ENCODE measurements at regions not wholly inside any gene's neighbourhood (a gene's known extent, or its start where the extent isn't known, plus 50 kb on each side); places are given as distances from the start of the nearest gene placed in this dataset.

DNA sequence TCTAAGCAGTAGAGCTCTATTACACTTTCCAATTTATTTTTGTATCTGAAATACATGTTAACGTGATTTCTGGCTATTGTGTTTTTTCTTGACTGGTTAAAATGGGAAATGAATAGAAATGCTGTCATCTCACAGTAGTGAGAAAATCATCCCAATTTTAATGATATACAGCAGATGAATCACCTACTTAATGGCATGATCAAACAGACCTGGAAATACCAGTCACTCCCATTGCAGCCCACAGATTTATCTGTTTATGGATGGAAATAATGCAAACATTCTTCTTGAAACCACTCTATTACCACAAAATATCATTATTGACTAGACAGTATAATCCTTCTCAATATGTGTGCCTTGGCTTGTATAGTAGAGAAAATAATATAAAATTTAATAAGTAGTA, 497.8 kb upstream of the ADAMTS5 start (continued):
- TF ChIP-seq TCF7 (CRISPR knock-in tag; IDR thresholded peaks at IDR 0.05; ENCODE audit: low read depth) (no peak), ZNF396 (CRISPR knock-in tag; IDR thresholded peaks at IDR 0.05; ENCODE audit: borderline replicate concordance) (no peak), PRRX2 (CRISPR knock-in tag; IDR thresholded peaks at IDR 0.05) (no peak), TEAD4 (CRISPR knock-in tag; IDR thresholded peaks at IDR 0.05) (no peak)

GRCh38 chr21:27462726-27463125, 495.8 kb upstream of the ADAMTS5 start:
- Mint-ChIP-seq H3K4me1 (peaks cover 2% of the 10 kb centered on the region; the same call in 1 of the 2 replicates), H3K27me3 (ENCODE audit: low read depth) (no peaks in the 10 kb centered on the region), H3K4me3 (no peak overlapping the region), H3K27ac (no peak overlapping the region), H3K36me3 (no peaks in the 10 kb centered on the region), H3K9me3 (no peaks in the 10 kb centered on the region)
- ChIA-PET POLR2A (no interaction called here), CTCF (interaction anchor here (1.6 kb wide), 1 partner anchor 12 kb away, joined by 3 read pairs; no protein-coding TSS in a partner anchor)
- DNase-seq (ENCODE audit: low spot score) (no peak), ATAC-seq (no peak)
- TF ChIP-seq CTCF (IDR thresholded peaks at IDR 0.05) (no peak), ZNF219 (CRISPR knock-in tag; IDR thresholded peaks at IDR 0.05; ENCODE audit: borderline replicate concordance) (no peak), TCF7 (CRISPR knock-in tag; IDR thresholded peaks at IDR 0.05; ENCODE audit: low read depth) (no peak), ZNF423 (CRISPR knock-in tag; IDR thresholded peaks at IDR 0.05) (no peak)
- TF ChIP-seq, protein P1, sequence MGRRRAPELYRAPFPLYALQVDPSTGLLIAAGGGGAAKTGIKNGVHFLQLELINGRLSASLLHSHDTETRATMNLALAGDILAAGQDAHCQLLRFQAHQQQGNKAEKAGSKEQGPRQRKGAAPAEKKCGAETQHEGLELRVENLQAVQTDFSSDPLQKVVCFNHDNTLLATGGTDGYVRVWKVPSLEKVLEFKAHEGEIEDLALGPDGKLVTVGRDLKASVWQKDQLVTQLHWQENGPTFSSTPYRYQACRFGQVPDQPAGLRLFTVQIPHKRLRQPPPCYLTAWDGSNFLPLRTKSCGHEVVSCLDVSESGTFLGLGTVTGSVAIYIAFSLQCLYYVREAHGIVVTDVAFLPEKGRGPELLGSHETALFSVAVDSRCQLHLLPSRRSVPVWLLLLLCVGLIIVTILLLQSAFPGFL (CRISPR knock-in tag; IDR thresholded peaks at IDR 0.05; ENCODE audit: borderline replicate concordance): no peak

- ATAC-seq (no peak), DNase-seq (ENCODE audit: low spot score) (no peak)
- Mint-ChIP-seq H3K36me3 (no peaks in the 10 kb centered on the region), H3K4me3 (no peak overlapping the region), H3K9me3 (no peaks in the 10 kb centered on the region; the same call in 1 of the 2 replicates), H3K4me1 (no peaks in the 10 kb centered on the region), H3K27me3 (ENCODE audit: low read depth) (no peaks in the 10 kb centered on the region), H3K27ac (no peak overlapping the region)
- ChIA-PET POLR2A (no interaction called here), CTCF (no interaction called here)
- no peak for TF ChIP-seq NFYB (CRISPR knock-in tag; conservative IDR thresholded peaks at IDR 0.05; ENCODE audit: low read depth)
- TF ChIP-seq RELA (CRISPR knock-in tag; IDR thresholded peaks at IDR 0.05; ENCODE audit: borderline replicate concordance): no peak
- TF ChIP-seq ZNF671 (CRISPR knock-in tag; IDR thresholded peaks at IDR 0.05): no peak
- no peak for TF ChIP-seq HMGA2 (CRISPR knock-in tag; IDR thresholded peaks at IDR 0.05)
- TF ChIP-seq E2F5 (CRISPR knock-in tag; IDR thresholded peaks at IDR 0.05): no peak
- TF ChIP-seq ELF4 (CRISPR knock-in tag; IDR thresholded peaks at IDR 0.05; ENCODE audit: low read depth): no peak
- TF ChIP-seq JAZF1 (CRISPR knock-in tag; IDR thresholded peaks at IDR 0.05): no peak
- TF ChIP-seq GABPB1 (CRISPR knock-in tag; IDR thresholded peaks at IDR 0.05): no peak
- TF ChIP-seq, protein P2, sequence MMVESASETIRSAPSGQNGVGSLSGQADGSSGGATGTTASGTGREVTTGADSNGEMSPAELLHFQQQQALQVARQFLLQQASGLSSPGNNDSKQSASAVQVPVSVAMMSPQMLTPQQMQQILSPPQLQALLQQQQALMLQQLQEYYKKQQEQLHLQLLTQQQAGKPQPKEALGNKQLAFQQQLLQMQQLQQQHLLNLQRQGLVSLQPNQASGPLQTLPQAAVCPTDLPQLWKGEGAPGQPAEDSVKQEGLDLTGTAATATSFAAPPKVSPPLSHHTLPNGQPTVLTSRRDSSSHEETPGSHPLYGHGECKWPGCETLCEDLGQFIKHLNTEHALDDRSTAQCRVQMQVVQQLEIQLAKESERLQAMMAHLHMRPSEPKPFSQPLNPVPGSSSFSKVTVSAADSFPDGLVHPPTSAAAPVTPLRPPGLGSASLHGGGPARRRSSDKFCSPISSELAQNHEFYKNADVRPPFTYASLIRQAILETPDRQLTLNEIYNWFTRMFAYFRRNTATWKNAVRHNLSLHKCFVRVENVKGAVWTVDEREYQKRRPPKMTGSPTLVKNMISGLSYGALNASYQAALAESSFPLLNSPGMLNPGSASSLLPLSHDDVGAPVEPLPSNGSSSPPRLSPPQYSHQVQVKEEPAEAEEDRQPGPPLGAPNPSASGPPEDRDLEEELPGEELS (CRISPR knock-in tag; IDR thresholded peaks at IDR 0.05): no peak
- no peak for TF ChIP-seq NR2C2 (CRISPR knock-in tag; IDR thresholded peaks at IDR 0.05)
- TF ChIP-seq JUN (CRISPR knock-in tag; IDR thresholded peaks at IDR 0.05): no peak
- TF ChIP-seq OVOL2 (CRISPR knock-in tag; IDR thresholded peaks at IDR 0.05; ENCODE audit: borderline replicate concordance): no peak
- TF ChIP-seq ETV6 (CRISPR knock-in tag; IDR thresholded peaks at IDR 0.05): no peak
- no peak for TF ChIP-seq ARID4B (CRISPR knock-in tag; IDR thresholded peaks at IDR 0.05; ENCODE audit: borderline replicate concordance)
- TF ChIP-seq CTCF (IDR thresholded peaks at IDR 0.05): no peak
Observed at GRCh38 chr21:27454234-27454633, 487.3 kb upstream of the ADAMTS5 start.
